ENCODE measurements at regions not wholly inside any gene's neighbourhood (a gene's known extent, or its start where the extent isn't known, plus 50 kb on each side); places are given as distances from the start of the nearest gene placed in this dataset.

DNA sequence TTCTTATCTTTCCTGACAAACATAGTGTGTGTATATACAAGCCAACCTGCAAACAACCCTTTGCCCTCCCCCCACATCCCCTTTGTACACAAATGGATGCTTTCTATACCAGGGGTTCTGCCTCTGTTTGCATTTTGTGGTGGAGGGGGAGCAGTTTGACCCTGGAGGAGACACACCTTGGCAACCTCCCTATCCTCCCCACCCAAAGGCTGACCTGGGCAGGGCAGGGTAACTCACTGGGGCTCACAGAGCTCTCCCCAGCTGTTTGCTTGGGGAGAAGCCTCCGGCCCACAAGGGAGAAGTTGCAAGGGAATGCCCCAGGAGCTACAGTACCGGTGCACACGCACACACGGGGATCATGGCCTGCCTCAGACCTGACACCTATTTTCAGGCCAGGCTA, 372.6 kb downstream of the BCOR start:
- no peak for TF ChIP-seq CTCF (IDR thresholded peaks at IDR 0.05)
- TF ChIP-seq EP300 (IDR thresholded peaks at IDR 0.05) = no peak
